Neural crest cell (in vitro differentiated cells): ENCODE measurements at regions not wholly inside any gene's neighbourhood (a gene's known extent, or its start where the extent isn't known, plus 50 kb on each side); places are given as distances from the start of the nearest gene placed in this dataset.

Source experiments
- DNase-seq: peaks from one replicate; pipeline ENCODE4 v3.0.0; 2021; ENCODE audit warnings: low read depth, mixed read lengths, low spot score
- H3K27ac Mint-ChIP-seq: one replicate; pipeline ENCODE4 v1.8.0; 2021; ENCODE audit warnings: mild to moderate bottlenecking, mixed read lengths; ENCODE audit not compliant: unreplicated experiment
- H3K27me3 Mint-ChIP-seq: 2 replicates; pipeline ENCODE4 v1.8.0; 2021; ENCODE audit warnings: low read depth, mild to moderate bottlenecking, mixed read lengths
- H3K36me3 Mint-ChIP-seq: 2 replicates; pipeline ENCODE4 v1.8.0; 2021; ENCODE audit warnings: low read depth, mild to moderate bottlenecking, mixed read lengths
- H3K4me1 Mint-ChIP-seq: 2 replicates; pipeline ENCODE4 v1.8.0; 2021; ENCODE audit warnings: mixed read lengths
- H3K4me3 Mint-ChIP-seq: one replicate; pipeline ENCODE4 v1.8.0; 2021; ENCODE audit warnings: mild to moderate bottlenecking, mixed read lengths
- H3K9me3 Mint-ChIP-seq: 2 replicates; pipeline ENCODE4 v1.8.0; 2021; ENCODE audit warnings: mixed read lengths
- CTCF ChIP-seq: fragments of 200-600 bp; sonication (generic); conservative IDR thresholded peaks from 2 replicates; pipeline ENCODE4 v1.5.0; 2021; ENCODE audit warnings: antibody characterized with exemption, mild to moderate bottlenecking

- no peaks in the 10 kb centered on the region for H3K27me3 Mint-ChIP-seq
- no peaks in the 10 kb centered on the region for H3K4me1 Mint-ChIP-seq
- no peak overlapping the region for H3K27ac Mint-ChIP-seq
- H3K36me3 Mint-ChIP-seq, result no peaks in the 10 kb centered on the region
- DNase-seq, result no peak
- no peak overlapping the region for H3K4me3 Mint-ChIP-seq
- H3K9me3 Mint-ChIP-seq, result no peaks in the 10 kb centered on the region
- no peak for TF ChIP-seq CTCF
These were observed 368.9 kb upstream of the PLSCR5 start for GRCh38 chr3:146974001-146974400.

GRCh38 chr3:146972726-146973125 is 367.6 kb upstream of the PLSCR5 start:
- TF ChIP-seq CTCF, result no peak
- no peak for DNase-seq
- H3K36me3 Mint-ChIP-seq, result no peaks in the 10 kb centered on the region

GRCh38 chr3:146970236-146970635 is 365.1 kb upstream of the PLSCR5 start:
- TF ChIP-seq CTCF, result no peak
- no peak overlapping the region for H3K4me3 Mint-ChIP-seq
- H3K27ac Mint-ChIP-seq, result no peak overlapping the region
- H3K9me3 Mint-ChIP-seq, result no peaks in the 10 kb centered on the region
- no peaks in the 10 kb centered on the region for H3K27me3 Mint-ChIP-seq
- peaks cover 3% of the 10 kb centered on the region for H3K4me1 Mint-ChIP-seq
- no peak for DNase-seq
- H3K36me3 Mint-ChIP-seq, result no peaks in the 10 kb centered on the region

More at GRCh38 chr3:146972726-146973125, 367.6 kb upstream of the PLSCR5 start:
- no peaks in the 10 kb centered on the region for H3K9me3 Mint-ChIP-seq
- H3K4me3 Mint-ChIP-seq, result no peak overlapping the region
- H3K4me1 Mint-ChIP-seq, result peaks cover 3% of the 10 kb centered on the region
- no peaks in the 10 kb centered on the region for H3K27me3 Mint-ChIP-seq
- H3K27ac Mint-ChIP-seq, result no peak overlapping the region

- H3K27me3 Mint-ChIP-seq, result no peaks in the 10 kb centered on the region
These were observed 364.2 kb upstream of the PLSCR5 start for GRCh38 chr3:146969356-146969755.

GRCh38 chr3:146968204-146968651 is 363.1 kb upstream of the PLSCR5 start:
- H3K4me1 Mint-ChIP-seq, result peaks cover 3% of the 10 kb centered on the region
- no peak for TF ChIP-seq CTCF
- H3K4me3 Mint-ChIP-seq, result no peak overlapping the region
- H3K27me3 Mint-ChIP-seq, result no peaks in the 10 kb centered on the region
- H3K9me3 Mint-ChIP-seq, result no peaks in the 10 kb centered on the region
- no peak overlapping the region for H3K27ac Mint-ChIP-seq
- no peaks in the 10 kb centered on the region for H3K36me3 Mint-ChIP-seq
- DNase-seq, result no peak

More at GRCh38 chr3:146969356-146969755, 364.2 kb upstream of the PLSCR5 start:
- H3K4me3 Mint-ChIP-seq, result no peak overlapping the region
- no peak for DNase-seq
- no peaks in the 10 kb centered on the region for H3K9me3 Mint-ChIP-seq
- no peaks in the 10 kb centered on the region for H3K36me3 Mint-ChIP-seq
- peaks cover 3% of the 10 kb centered on the region for H3K4me1 Mint-ChIP-seq
- H3K27ac Mint-ChIP-seq, result no peak overlapping the region
- no peak for TF ChIP-seq CTCF

GRCh38 chr3:146967783-146968182 is 362.6 kb upstream of the PLSCR5 start:
- no peak for TF ChIP-seq CTCF
- no peaks in the 10 kb centered on the region for H3K36me3 Mint-ChIP-seq
- no peak overlapping the region for H3K4me3 Mint-ChIP-seq
- peaks cover 3% of the 10 kb centered on the region for H3K4me1 Mint-ChIP-seq
- DNase-seq, result no peak
- H3K9me3 Mint-ChIP-seq, result no peaks in the 10 kb centered on the region
- no peak overlapping the region for H3K27ac Mint-ChIP-seq
- H3K27me3 Mint-ChIP-seq, result no peaks in the 10 kb centered on the region
